Activated naive CD4-positive, alpha-beta T cell treated with anti-CD3 and anti-CD28 coated beads for 36 hours (primary cell): ENCODE measurements at regions not wholly inside any gene's neighbourhood (a gene's known extent, or its start where the extent isn't known, plus 50 kb on each side); places are given as distances from the start of the nearest gene placed in this dataset.
"Not testable (repeated sequence)": the region's sequence is repeated elsewhere in the genome, so short reads cannot be mapped to it uniquely, and the experiment has no call there.

Experiments used
- CTCF ChIA-PET: fragments of 350-600 bp; sonication (Branson Sonifier 250); formaldehyde crosslinking; loops from one replicate; lab custom pipeline; 2021; ENCODE audit warnings: antibody characterized with exemption; lab: Charles Lee
- DNase-seq: peaks from one replicate; pipeline ENCODE4 v3.0.0-alpha.2; 2020
- H3K27ac Mint-ChIP-seq: one replicate; pipeline ENCODE4 v1.8.0; 2021; ENCODE audit warnings: mild to moderate bottlenecking, mixed read lengths
- H3K27me3 Mint-ChIP-seq: one replicate; pipeline ENCODE4 v1.8.0; 2021; ENCODE audit warnings: low read depth, mixed read lengths
- H3K36me3 Mint-ChIP-seq: one replicate; pipeline ENCODE4 v1.8.0; 2021; ENCODE audit warnings: low read depth, mixed read lengths
- H3K4me1 Mint-ChIP-seq: one replicate; pipeline ENCODE4 v1.8.0; 2021; ENCODE audit warnings: low read depth, mixed read lengths
- H3K4me3 Mint-ChIP-seq: one replicate; pipeline ENCODE4 v1.8.0; 2021; ENCODE audit warnings: mild to moderate bottlenecking, moderate library complexity, mixed read lengths
- H3K9me3 Mint-ChIP-seq: one replicate; pipeline ENCODE4 v1.8.0; 2021; ENCODE audit warnings: mixed read lengths
- intact Hi-C: fragments of 100-400 bp; cut with micrococcal nuclease; formaldehyde crosslinking; loops from one replicate; pipeline ENCODE4 v1.15.1; 2023

DNA sequence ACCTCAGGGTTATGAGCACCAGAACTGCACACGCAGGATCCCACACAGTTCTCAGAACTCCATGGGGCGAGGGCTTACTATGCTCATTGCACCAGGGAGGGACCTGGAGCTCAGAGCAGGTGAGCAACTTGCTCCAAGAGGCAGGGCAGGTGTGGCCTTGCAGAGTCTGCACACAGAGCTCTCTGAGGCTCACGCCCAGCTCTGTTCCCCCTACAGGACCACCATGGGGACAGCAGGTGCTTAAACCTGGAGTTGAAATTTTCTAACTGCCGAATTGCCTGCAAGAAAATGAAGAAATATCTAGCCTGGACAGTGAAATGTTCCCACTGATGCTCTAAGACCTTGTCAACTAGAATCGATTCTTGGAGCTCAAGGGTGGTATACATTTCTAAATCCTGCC, 49.9 kb upstream of the MSMB start:
- DNase-seq, H3K36me3 Mint-ChIP-seq, H3K9me3 Mint-ChIP-seq, H3K27me3 Mint-ChIP-seq, H3K4me3 Mint-ChIP-seq, CTCF ChIA-PET: not testable (repeated sequence)
- Mint-ChIP-seq H3K4me1 (peaks cover 10% of the 10 kb centered on the region), H3K27ac (peak overlapping the region; percentile 7)
- intact Hi-C loops = loop anchor here (2.0 kb wide), 1 partner anchor 65 kb away; the partner anchor contains the start of gene NCOA4

DNA sequence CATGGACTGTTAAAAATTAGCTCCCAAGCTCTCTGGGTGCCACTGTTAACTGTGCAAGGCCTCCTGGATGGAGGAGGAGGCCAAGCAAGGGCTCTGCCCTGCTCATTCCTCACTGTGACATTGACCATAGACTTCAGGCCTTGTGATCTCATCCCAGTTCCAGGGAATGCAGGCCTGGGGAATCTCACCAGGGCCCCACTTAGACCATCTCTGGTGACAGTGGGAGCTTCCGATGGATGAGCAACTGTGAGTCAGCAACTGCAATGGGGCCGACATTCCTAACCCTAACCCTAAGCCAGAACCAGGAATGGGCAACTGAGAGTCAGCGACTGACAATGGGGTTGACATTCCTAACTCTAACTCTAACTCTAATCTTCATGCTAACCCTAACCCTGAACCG, 50.4 kb upstream of the MSMB start:
- intact Hi-C loops = no loop called here

GRCh38 chr10:46096909-46097575, 51.0 kb upstream of the MSMB start:
- H3K4me3 Mint-ChIP-seq = peak overlapping the region; percentile 22
- intact Hi-C loops = no loop called here
- peaks cover 9% of the 10 kb centered on the region for H3K9me3 Mint-ChIP-seq
- no peaks in the 10 kb centered on the region for H3K36me3 Mint-ChIP-seq
- peaks cover 2% of the 10 kb centered on the region for H3K4me1 Mint-ChIP-seq
- H3K27me3 Mint-ChIP-seq = no peaks in the 10 kb centered on the region
- CTCF ChIA-PET = interaction anchor here (1.2 kb wide), 1 partner anchor 12 kb away, joined by 3 read pairs; no protein-coding TSS in a partner anchor
- H3K27ac Mint-ChIP-seq = peak overlapping the region; percentile 85
- peak; percentile 48 for DNase-seq

More for the DNA sequence above, 50.4 kb upstream of the MSMB start:
- no peak for DNase-seq
- Mint-ChIP-seq H3K9me3 (peaks cover 9% of the 10 kb centered on the region), H3K4me1 (peaks cover 5% of the 10 kb centered on the region), H3K27ac (peak overlapping the region; percentile 85), H3K27me3 (no peaks in the 10 kb centered on the region), H3K4me3 (no peak overlapping the region), H3K36me3 (no peaks in the 10 kb centered on the region)
- CTCF ChIA-PET = no interaction called here

- H3K27me3 Mint-ChIP-seq = no peaks in the 10 kb centered on the region
- no peaks in the 10 kb centered on the region for H3K36me3 Mint-ChIP-seq
- DNase-seq = no peak
- H3K27ac Mint-ChIP-seq = peak overlapping the region; percentile 64
- CTCF ChIA-PET = interaction anchor here (1.2 kb wide), 1 partner anchor 13 kb away, joined by 3 read pairs; no protein-coding TSS in a partner anchor
- peaks cover 2% of the 10 kb centered on the region for H3K4me1 Mint-ChIP-seq
- H3K9me3 Mint-ChIP-seq = peaks cover 9% of the 10 kb centered on the region
- intact Hi-C loops = no loop called here
- H3K4me3 Mint-ChIP-seq = no peak overlapping the region
Measured at GRCh38 chr10:46097576-46098317, 51.7 kb upstream of the MSMB start.

DNA sequence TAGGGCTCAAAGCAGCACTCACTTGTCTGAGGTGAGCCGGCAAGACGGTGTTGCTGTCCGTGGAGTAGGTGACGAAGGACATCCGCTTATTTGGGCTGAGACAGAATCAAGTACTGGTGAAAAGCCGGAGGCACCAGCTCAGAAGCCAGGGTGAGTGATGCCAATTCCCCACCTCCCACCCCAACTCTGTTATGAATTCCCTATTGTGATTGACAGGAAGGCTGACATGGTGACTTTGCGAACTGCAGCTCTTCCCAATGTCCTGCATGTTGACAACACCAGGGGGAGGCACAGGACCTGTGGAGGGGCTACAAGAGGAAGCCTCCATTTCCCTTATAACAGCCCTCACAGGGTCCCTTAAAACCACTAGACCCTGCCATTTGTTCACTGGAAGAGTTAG, 52.3 kb upstream of the MSMB start:
- CTCF ChIA-PET = interaction anchor here (1.2 kb wide), 1 partner anchor 13 kb away, joined by 3 read pairs; no protein-coding TSS in a partner anchor
- intact Hi-C loops = no loop called here
- peaks cover 9% of the 10 kb centered on the region for H3K9me3 Mint-ChIP-seq
- H3K27ac Mint-ChIP-seq = no peak overlapping the region
- no peaks in the 10 kb centered on the region for H3K27me3 Mint-ChIP-seq
- H3K4me3 Mint-ChIP-seq = no peak overlapping the region
- H3K4me1 Mint-ChIP-seq = peaks cover 2% of the 10 kb centered on the region
- no peak for DNase-seq
- no peaks in the 10 kb centered on the region for H3K36me3 Mint-ChIP-seq

GRCh38 chr10:46098925-46099324, 52.9 kb upstream of the MSMB start:
- H3K27me3 Mint-ChIP-seq, CTCF ChIA-PET, DNase-seq, H3K9me3 Mint-ChIP-seq, H3K27ac Mint-ChIP-seq, H3K4me1 Mint-ChIP-seq, H3K36me3 Mint-ChIP-seq, intact Hi-C loops, H3K4me3 Mint-ChIP-seq: not testable (repeated sequence)

DNA sequence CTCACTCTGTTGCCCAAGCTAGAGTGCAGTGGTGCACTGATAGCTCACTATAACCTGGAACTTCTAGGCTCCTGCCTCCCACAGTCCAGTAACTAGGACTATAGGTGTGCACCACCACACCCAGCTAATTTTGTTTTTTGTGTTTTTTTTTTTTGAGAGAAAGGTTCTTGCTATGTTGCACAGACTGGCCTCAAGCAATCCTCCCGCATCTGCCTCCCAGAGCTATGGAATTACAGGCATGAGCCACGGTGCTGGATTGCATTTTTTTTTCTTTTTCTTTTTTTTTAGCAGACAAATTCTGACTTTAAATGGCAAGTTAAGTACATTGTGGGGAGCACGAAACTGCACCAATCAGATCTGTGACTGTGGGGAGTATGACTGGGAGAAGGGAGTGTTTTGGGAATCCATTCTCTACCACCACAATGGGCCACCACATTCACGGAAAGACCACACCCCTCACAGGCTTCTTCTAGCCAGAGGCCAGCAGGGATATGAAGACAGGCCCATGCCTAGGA, 58.1 kb upstream of the MSMB start:
- CTCF ChIA-PET = interaction anchor here (0.6 kb wide), 2 partner anchors 136 to 151 kb away, joined by 3 read pairs; no protein-coding TSS in a partner anchor
- peaks cover 12% of the 10 kb centered on the region for H3K4me1 Mint-ChIP-seq
- no peaks in the 10 kb centered on the region for H3K27me3 Mint-ChIP-seq
- no peak for DNase-seq
- peaks cover 1% of the 10 kb centered on the region for H3K9me3 Mint-ChIP-seq
- no peak overlapping the region for H3K4me3 Mint-ChIP-seq
- intact Hi-C loops = no loop called here
- no peak overlapping the region for H3K27ac Mint-ChIP-seq
- no peaks in the 10 kb centered on the region for H3K36me3 Mint-ChIP-seq

DNA sequence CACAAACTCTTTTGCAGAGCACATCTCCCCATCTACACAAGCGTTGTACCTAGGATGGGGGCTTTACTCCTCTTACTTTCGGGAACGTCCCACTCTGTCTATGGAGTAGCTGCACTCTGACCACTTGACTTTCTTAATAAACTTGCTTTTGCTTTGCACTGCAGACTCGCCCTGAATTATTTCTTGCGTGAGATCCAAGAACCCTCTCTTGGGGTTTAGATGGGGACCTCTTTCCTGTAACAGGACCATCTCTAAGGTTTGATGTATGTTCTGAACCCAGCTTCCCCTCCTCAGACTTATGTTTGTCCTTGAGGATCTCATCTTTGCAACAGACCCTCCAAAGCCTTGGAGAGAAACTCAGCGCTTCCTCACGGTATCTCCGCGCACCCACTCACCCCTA, 59.3 kb upstream of the MSMB start:
- intact Hi-C loops, DNase-seq, H3K27ac Mint-ChIP-seq, H3K9me3 Mint-ChIP-seq, H3K27me3 Mint-ChIP-seq, H3K36me3 Mint-ChIP-seq, CTCF ChIA-PET: not testable (repeated sequence)
- H3K4me3 Mint-ChIP-seq = peak overlapping the region; percentile 62
- peaks cover 12% of the 10 kb centered on the region for H3K4me1 Mint-ChIP-seq

- not testable (repeated sequence) for H3K9me3 Mint-ChIP-seq, H3K27ac Mint-ChIP-seq, H3K36me3 Mint-ChIP-seq, DNase-seq, H3K27me3 Mint-ChIP-seq
- Mint-ChIP-seq H3K4me3 (peak overlapping the region; percentile 62), H3K4me1 (peaks cover 12% of the 10 kb centered on the region)
- CTCF ChIA-PET = interaction anchor here (1.1 kb wide), 1 partner anchor 77 kb away, joined by 5 read pairs; no protein-coding TSS in a partner anchor
- intact Hi-C loops = loop anchor here (2.0 kb wide), 1 partner anchor 179 kb away; no protein-coding TSS in a partner anchor
Measured at GRCh38 chr10:46105856-46106409, 59.9 kb upstream of the MSMB start.

DNA sequence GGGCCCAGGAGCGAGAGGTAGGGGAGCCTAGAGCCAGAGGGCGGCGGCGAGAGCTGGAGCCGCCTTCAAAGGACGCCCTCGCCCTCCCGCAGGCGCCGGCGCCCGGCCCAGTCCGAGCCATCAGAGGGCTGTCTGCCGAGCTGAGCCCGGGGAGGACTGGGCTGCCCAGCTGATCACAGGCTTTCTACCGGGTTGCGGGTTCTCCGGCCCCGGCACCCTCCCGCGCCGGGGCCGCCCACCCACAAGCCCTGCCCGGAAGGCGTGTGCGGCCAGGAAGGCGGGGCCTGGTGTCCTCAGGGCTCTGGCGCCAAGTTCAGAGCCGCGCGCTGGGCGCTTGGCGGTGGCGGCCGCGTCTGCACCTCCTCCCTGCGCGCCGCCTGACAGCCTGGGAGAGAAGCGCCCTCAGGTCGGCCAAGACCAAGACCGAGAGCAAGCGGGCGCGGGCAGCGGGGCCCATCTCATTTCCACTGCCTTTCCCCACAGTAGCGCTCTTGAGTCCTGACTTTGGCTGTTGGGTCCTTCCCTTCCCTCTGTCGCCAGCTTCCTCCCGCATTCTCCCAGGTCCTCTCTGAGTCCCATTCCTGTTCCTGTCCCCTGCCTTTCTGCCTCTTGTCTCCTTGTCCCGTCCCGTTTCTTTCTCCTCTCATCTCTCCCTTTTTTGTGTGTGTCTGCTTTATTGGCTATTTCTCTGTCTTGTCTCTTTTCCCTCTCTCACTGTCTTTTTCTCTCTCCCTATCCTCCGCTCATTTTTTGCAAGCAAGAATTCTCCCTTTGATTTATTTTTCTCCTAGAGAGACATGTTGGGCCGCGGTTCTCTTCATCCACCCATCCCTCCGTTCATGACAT, 60.6 kb upstream of the MSMB start:
- peaks cover 12% of the 10 kb centered on the region for H3K4me1 Mint-ChIP-seq
- intact Hi-C loops = loop anchor here (2.0 kb wide), 1 partner anchor 178 kb away; no protein-coding TSS in a partner anchor
- H3K36me3 Mint-ChIP-seq = no peaks in the 10 kb centered on the region
- H3K4me3 Mint-ChIP-seq = peak overlapping the region; percentile 84
- no peak overlapping the region for H3K27ac Mint-ChIP-seq
- DNase-seq = peak; percentile 61
- H3K9me3 Mint-ChIP-seq = no peaks in the 10 kb centered on the region
- H3K27me3 Mint-ChIP-seq = no peaks in the 10 kb centered on the region
- CTCF ChIA-PET = interaction anchor here (0.6 to 1.2 kb wide), 3 partner anchors 14 to 77 kb away, joined by 3 to 5 read pairs (median 3); no protein-coding TSS in a partner anchor

- intact Hi-C loops, H3K4me3 Mint-ChIP-seq: not testable (repeated sequence)
- CTCF ChIA-PET = interaction anchor here (0.9 to 1.2 kb wide), 2 partner anchors 16 to 1273 kb away, joined by 3 read pairs; no protein-coding TSS in a partner anchor
Measured at GRCh38 chr10:46108158-46108499, 62.1 kb upstream of the MSMB start.

More at GRCh38 chr10:46108158-46108499, 62.1 kb upstream of the MSMB start:
- DNase-seq, H3K36me3 Mint-ChIP-seq, H3K27ac Mint-ChIP-seq, H3K9me3 Mint-ChIP-seq, H3K27me3 Mint-ChIP-seq: not testable (repeated sequence)
- peaks cover 12% of the 10 kb centered on the region for H3K4me1 Mint-ChIP-seq
